ENCODE measurements at regions not wholly inside any gene's neighbourhood (a gene's known extent, or its start where the extent isn't known, plus 50 kb on each side); places are given as distances from the start of the nearest gene placed in this dataset.
A peak's percentile ranks its signal among the peaks of the same experiment; 100 is the strongest.

GRCh38 chr14:101182476-101182875 lies 279.0 kb upstream of the RTL1 start:
- H3F3A ChIP-seq (replicated peaks; ENCODE audit: low read depth), result no peaks in the 10 kb centered on the region
- ATAC-seq (no peak), DNase-seq (ENCODE audit: low spot score) (no peak)
- no peak overlapping the region for H3K4me3 ChIP-seq
- no peaks in the 10 kb centered on the region for H3K79me2 ChIP-seq (replicated peaks; ENCODE audit: insufficient read depth)
- H4K20me1 ChIP-seq (replicated peaks; ENCODE audit: insufficient read depth), result no peaks in the 10 kb centered on the region
- H3K27me3 Mint-ChIP-seq (ENCODE audit: insufficient read depth, low read depth, poor library complexity), result peaks cover 14% of the 10 kb centered on the region
- no peaks in the 10 kb centered on the region for H3K4me1 ChIP-seq (ENCODE audit: insufficient read depth)
- H3K27me3 ChIP-seq (ENCODE audit: insufficient read depth), result no peaks in the 10 kb centered on the region
- no peaks in the 10 kb centered on the region for H3K9me2 ChIP-seq (ENCODE audit: insufficient read depth)
- no peak for TF ChIP-seq ZNF331 (CRISPR knock-in tag; IDR thresholded peaks at IDR 0.05; ENCODE audit: low read depth)
- no peak for TF ChIP-seq CTCF (conservative IDR thresholded peaks at IDR 0.05; ENCODE audit: low read depth in 2 of 2)
- TF ChIP-seq REST (IDR thresholded peaks at IDR 0.05; ENCODE audit: unreplicated experiment), result no peak
- no peak overlapping the region for H2AFZ ChIP-seq
- H3K27ac Mint-ChIP-seq, result no peak overlapping the region
- no peak overlapping the region for H3K27ac ChIP-seq (ENCODE audit: low read depth)
- H3K36me3 Mint-ChIP-seq (ENCODE audit: low read depth), result no peaks in the 10 kb centered on the region
- H3K4me2 ChIP-seq, result no peak overlapping the region
- peaks cover 10% of the 10 kb centered on the region for H3K9me3 Mint-ChIP-seq
- H3K36me3 ChIP-seq (ENCODE audit: insufficient read depth), result no peaks in the 10 kb centered on the region
- no peak overlapping the region for H3K4me3 Mint-ChIP-seq
- peaks cover 11% of the 10 kb centered on the region for H3K4me1 Mint-ChIP-seq

- Histone ChIP-seq H3K9me2 (ENCODE audit: insufficient read depth) (no peaks in the 10 kb centered on the region), H2AFZ (no peak overlapping the region; the same call in 1 of the 2 replicates), H3K79me2 (replicated peaks; ENCODE audit: insufficient read depth) (no peaks in the 10 kb centered on the region), H3K4me2 (no peak overlapping the region), H3K27ac (ENCODE audit: low read depth) (no peak overlapping the region), H3K27me3 (ENCODE audit: insufficient read depth) (no peaks in the 10 kb centered on the region), H3F3A (replicated peaks; ENCODE audit: low read depth) (no peaks in the 10 kb centered on the region), H3K36me3 (ENCODE audit: insufficient read depth) (no peaks in the 10 kb centered on the region), H3K4me1 (ENCODE audit: insufficient read depth) (no peaks in the 10 kb centered on the region), H3K4me3 (no peak overlapping the region), H4K20me1 (replicated peaks; ENCODE audit: insufficient read depth) (no peaks in the 10 kb centered on the region)
- DNase-seq (ENCODE audit: low spot score), result peak; percentile 87
- no peak overlapping the region for H3K27ac Mint-ChIP-seq
- H3K9me3 Mint-ChIP-seq, result peaks cover 10% of the 10 kb centered on the region
- H3K4me1 Mint-ChIP-seq, result peaks cover 11% of the 10 kb centered on the region
- no peak for TF ChIP-seq EZH2 (IDR thresholded peaks at IDR 0.05; ENCODE audit: low read depth, unreplicated experiment)
- peak; percentile 71 to 90 for TF ChIP-seq CTCF (conservative IDR thresholded peaks at IDR 0.05; ENCODE audit: low read depth in 2 of 2)
- no peak overlapping the region for H3K4me3 Mint-ChIP-seq
- H3K36me3 Mint-ChIP-seq (ENCODE audit: low read depth), result no peaks in the 10 kb centered on the region
- H3K27me3 Mint-ChIP-seq (ENCODE audit: insufficient read depth, low read depth, poor library complexity), result peaks cover 14% of the 10 kb centered on the region
- ATAC-seq, result peak; percentile 95
These were observed 280.0 kb upstream of the RTL1 start for GRCh38 chr14:101183376-101184103.
